GM10266 (cell line): ENCODE measurements at regions not wholly inside any gene's neighbourhood (a gene's known extent, or its start where the extent isn't known, plus 50 kb on each side); places are given as distances from the start of the nearest gene placed in this dataset.

ENCODE experiments used
- DNase-seq: peaks from one replicate; pipeline ENCODE4 v3.0.0; 2012; ENCODE audit errors: extremely low spot score
- TF ChIP-seq, protein P1 (sequence below): IDR thresholded peaks from 2 replicates; pipeline ENCODE4 v1.5.1; 2012; ENCODE audit warnings: mild to moderate bottlenecking, low read depth; ENCODE audit not compliant: control insufficient read depth, insufficient read depth; ENCODE audit errors: missing control alignments

DNA sequence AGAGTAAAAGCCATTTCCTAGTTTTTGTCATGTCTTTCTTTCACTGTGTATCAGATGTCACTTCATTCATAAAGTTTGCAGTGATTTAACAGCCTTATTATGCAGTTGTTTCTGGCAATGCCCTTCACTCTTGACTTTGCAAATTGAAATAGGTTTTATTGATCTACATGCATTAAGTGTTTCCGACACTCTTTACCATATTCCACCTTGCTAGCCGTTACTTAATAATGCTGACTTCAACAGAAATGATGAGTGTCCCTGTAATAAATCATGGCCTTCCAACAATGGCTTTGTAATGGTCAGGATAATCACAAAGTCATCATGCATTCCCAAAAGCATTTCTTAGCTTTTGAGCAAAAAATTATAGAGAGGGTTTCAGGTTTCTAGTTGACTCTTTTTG, 236.8 kb upstream of the FMN2 start:
- TF ChIP-seq, protein P1, sequence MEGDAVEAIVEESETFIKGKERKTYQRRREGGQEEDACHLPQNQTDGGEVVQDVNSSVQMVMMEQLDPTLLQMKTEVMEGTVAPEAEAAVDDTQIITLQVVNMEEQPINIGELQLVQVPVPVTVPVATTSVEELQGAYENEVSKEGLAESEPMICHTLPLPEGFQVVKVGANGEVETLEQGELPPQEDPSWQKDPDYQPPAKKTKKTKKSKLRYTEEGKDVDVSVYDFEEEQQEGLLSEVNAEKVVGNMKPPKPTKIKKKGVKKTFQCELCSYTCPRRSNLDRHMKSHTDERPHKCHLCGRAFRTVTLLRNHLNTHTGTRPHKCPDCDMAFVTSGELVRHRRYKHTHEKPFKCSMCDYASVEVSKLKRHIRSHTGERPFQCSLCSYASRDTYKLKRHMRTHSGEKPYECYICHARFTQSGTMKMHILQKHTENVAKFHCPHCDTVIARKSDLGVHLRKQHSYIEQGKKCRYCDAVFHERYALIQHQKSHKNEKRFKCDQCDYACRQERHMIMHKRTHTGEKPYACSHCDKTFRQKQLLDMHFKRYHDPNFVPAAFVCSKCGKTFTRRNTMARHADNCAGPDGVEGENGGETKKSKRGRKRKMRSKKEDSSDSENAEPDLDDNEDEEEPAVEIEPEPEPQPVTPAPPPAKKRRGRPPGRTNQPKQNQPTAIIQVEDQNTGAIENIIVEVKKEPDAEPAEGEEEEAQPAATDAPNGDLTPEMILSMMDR = no peak
- DNase-seq = no peak

DNA sequence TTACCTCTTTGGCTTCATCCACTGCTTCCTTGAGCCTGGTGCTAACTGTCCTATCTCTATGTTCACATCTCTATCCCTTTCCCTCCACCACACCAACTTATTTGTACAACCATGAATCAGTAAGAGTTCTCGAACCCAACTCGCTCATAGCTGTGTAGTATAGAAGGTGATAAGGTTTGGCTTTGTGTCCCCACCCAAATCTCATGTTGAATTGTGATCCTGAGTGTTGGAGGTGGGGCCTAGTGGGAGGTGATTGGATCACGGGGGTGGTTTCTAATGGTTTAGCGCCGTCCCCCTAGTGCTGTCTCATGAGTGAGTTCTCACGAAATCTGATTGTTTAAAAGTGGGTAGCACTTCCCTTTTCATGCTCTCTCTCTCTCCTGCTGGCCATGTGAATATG, 235.6 kb upstream of the FMN2 start:
- DNase-seq = no peak
- TF ChIP-seq, protein P1 = no peak

DNA sequence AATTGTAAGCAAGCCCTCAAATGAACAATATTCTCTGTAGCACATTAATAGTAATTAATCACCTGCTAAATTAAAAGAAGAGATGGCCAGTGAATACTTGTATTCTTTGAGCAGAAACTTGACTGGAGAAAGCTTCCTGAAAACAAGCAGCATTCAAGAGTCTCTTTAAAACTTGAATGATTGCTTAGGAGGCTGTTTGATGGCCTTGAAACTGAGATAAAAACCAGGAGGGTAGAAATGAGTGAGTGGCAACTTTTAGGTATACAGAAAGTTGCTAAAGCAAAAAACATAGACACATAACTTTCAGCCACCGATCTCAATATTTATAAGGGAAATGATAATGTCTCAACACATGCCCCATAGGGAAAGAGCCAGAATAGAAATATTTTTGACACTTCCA, 234.8 kb upstream of the FMN2 start:
- TF ChIP-seq, protein P1 = no peak
- DNase-seq = no peak

DNA sequence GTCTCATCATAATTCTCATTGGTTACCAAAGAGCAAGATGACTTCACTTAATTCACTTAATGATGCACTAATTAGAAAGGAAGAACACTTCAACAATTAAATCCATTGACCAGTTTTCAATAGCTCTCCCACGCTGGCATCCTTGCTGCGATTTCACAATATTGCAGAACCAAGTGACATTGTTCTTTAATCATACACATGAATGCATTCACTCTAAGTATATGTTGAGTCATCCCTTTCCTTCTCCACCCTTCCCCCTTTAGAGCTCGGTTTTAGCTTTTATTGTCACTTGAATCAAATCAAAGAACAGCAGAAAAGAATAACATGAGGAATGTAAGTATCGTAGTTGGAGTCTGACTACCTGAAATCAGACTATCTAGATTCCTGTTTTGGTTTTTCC, 233.6 kb upstream of the FMN2 start:
- TF ChIP-seq, protein P1 = no peak
- no peak for DNase-seq

DNA sequence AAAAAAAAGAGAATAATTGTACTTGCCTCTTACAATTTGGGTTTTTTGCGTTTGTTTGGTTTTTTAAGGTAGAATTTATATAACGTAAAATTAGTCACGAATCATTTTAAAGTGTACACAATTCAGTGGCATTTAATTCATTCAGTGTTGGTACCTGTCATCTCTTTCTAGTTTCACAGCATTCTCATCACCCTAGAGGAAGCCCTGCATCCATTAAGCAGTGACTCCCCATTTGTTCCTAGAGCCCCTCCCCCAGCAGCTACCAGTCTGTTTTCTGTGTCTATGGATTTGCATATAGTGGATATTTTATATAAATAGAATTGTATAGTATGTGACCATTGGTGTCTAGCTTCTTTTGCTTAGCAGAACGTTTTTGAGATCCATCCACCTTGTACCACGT, 233.2 kb upstream of the FMN2 start:
- no peak for DNase-seq
- TF ChIP-seq, protein P1 = no peak

DNA sequence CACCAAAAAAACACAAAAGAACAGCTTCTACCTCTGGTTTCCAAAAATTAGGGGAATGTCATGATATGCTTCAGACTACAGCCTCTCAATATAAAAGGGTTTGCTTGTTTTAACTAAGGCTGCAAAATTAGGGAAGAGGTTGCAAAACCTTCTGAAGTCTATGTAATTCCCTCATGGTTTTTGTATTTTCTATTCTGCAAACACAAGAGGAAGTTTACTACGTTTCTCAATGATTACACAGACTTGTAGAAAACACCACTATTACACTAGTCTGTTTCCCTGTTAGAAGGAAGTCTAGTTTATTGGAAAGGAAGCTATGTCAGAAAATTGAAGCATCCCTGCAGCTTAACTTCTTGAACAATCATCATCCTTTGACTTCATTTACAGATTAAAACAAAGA, 229.7 kb upstream of the FMN2 start:
- DNase-seq = no peak
- TF ChIP-seq, protein P1 = no peak

DNA sequence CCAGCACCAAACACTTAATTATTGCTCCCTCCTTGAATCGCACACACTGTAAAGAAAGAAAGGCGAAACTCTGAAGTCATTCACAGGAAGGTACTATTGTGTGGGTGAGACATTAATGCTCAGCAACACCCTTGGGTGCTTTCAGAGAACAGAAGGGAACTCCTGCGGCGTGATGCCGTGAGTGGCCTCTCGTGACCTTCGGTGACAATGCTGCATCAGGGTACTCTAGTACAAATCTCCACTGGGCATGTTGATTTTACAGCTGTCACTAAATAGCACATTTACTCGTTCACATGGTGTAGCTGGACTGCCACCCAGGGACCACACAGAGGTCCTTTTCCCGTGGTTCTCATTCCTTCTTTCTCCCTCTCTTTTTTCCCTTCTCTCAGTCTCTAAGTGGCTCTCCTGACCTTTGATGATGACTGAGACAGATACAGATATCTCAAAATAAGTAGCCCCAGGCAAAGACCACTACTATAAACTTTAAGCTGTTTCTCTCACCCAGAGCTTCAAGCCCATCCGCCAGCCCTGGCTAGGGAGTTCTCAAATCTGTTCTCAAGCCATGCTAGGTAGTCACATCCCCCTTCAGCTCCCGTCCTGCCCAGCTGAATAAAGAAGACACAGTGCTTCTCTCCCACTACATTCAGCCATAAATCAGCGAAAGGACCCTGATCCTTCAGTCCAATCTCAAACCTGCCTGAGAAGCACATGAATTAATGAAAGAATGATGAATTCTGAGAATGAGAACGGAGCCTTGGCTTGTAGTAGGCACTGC, 223.4 kb upstream of the FMN2 start:
- no peak for DNase-seq
- TF ChIP-seq, protein P1 = no peak
